ENCODE measurements at regions not wholly inside any gene's neighbourhood (a gene's known extent, or its start where the extent isn't known, plus 50 kb on each side); places are given as distances from the start of the nearest gene placed in this dataset.

- WGBS, 10 experiments, result 0 to 83% (median 67%) methylated on average over 1 of the region's 1 CpG; no CpG with 5 or more reads in 5 of the 10 experiments
- Histone ChIP-seq H3K4me3 (no peak overlapping the region), H3K4me1 (replicated peaks in 1 of 2) (no peaks in the 10 kb centered on the region), H3K27ac (no peak overlapping the region)
- no peak for ATAC-seq (replicated peaks in 6 of 8)
- in situ Hi-C loops (cut with MboI; ENCODE audit: low pct_unique_long_range_greater_than_20kb in 2 of 9, low sequenced_read_pairs in 9 of 9, unreplicated experiment in 9 of 9), result no loop called here
Measured at GRCh38 chr13:36493046-36493445, 60.8 kb downstream of the CCNA1 start.

- WGBS, 10 experiments, result 84 to 100% (median 93%) methylated on average over 1 to 3 of the region's 4 CpGs; no CpG with 5 or more reads in 6 of the 10 experiments
- Histone ChIP-seq H3K4me3 (no peak overlapping the region), H3K4me1 (replicated peaks in 1 of 2) (no peaks in the 10 kb centered on the region), H3K27ac (no peak overlapping the region)
- in situ Hi-C loops (cut with MboI; ENCODE audit: low pct_unique_long_range_greater_than_20kb in 2 of 9, low sequenced_read_pairs in 9 of 9, unreplicated experiment in 9 of 9), result no loop called here
- no peak for ATAC-seq (replicated peaks in 6 of 8)
Measured at GRCh38 chr13:36495431-36495830, 63.1 kb downstream of the CCNA1 start.

- Histone ChIP-seq H3K4me3 (no peak overlapping the region), H3K4me1 (replicated peaks in 1 of 2) (peaks cover 0 to 2% of the 10 kb centered on the region in 2 donors), H3K27ac (no peak overlapping the region)
- peak in 1 of 8 experiments; percentile 14 for ATAC-seq (replicated peaks in 6 of 8)
- in situ Hi-C loops (cut with MboI; ENCODE audit: low pct_unique_long_range_greater_than_20kb in 2 of 9, low sequenced_read_pairs in 9 of 9, unreplicated experiment in 9 of 9), result no loop called here
- 0 to 100% (median 77%) methylated on average over 1 to 3 of the region's 3 CpGs; no CpG with 5 or more reads in 1 of the 10 experiments for WGBS, 10 experiments
Measured at GRCh38 chr13:36509369-36509768, 77.1 kb downstream of the CCNA1 start.

- 0 to 90% (median 67%) methylated on average over 1 to 3 of the region's 5 CpGs; no CpG with 5 or more reads in 4 of the 10 experiments for WGBS, 10 experiments
- Histone ChIP-seq H3K4me3 (no peak overlapping the region), H3K4me1 (replicated peaks in 1 of 2) (peaks cover 0 to 2% of the 10 kb centered on the region in 2 donors), H3K27ac (no peak overlapping the region)
- ATAC-seq (replicated peaks in 6 of 8), result no peak
- in situ Hi-C loops (cut with MboI; ENCODE audit: low pct_unique_long_range_greater_than_20kb in 2 of 9, low sequenced_read_pairs in 9 of 9, unreplicated experiment in 9 of 9), result no loop called here
Measured at GRCh38 chr13:36512771-36513170, 80.5 kb downstream of the CCNA1 start.

- ATAC-seq (replicated peaks in 6 of 8), result no peak
- Histone ChIP-seq H3K4me1 (replicated peaks in 1 of 2) (peaks cover 0 to 2% of the 10 kb centered on the region in 2 donors), H3K27ac (no peak overlapping the region), H3K4me3 (no peak overlapping the region)
- WGBS, 10 experiments, result 40 to 100% (median 88%) methylated on average over 1 of the region's 1 CpG; no CpG with 5 or more reads in 5 of the 10 experiments
- in situ Hi-C loops (cut with MboI; ENCODE audit: low pct_unique_long_range_greater_than_20kb in 2 of 9, low sequenced_read_pairs in 9 of 9, unreplicated experiment in 9 of 9), result no loop called here
Measured at GRCh38 chr13:36513266-36513665, 81.0 kb downstream of the CCNA1 start.

- no peak for ATAC-seq (replicated peaks in 6 of 8)
- no peak overlapping the region for H3K4me3 ChIP-seq
- in situ Hi-C loops (cut with MboI; ENCODE audit: low pct_unique_long_range_greater_than_20kb in 2 of 9, low sequenced_read_pairs in 9 of 9, unreplicated experiment in 9 of 9), result no loop called here
- peaks cover 0 to 2% of the 10 kb centered on the region in 2 donors for H3K4me1 ChIP-seq (replicated peaks in 1 of 2)
- no peak overlapping the region for H3K27ac ChIP-seq
- 0 to 100% (median 85%) methylated on average over 1 to 4 of the region's 4 CpGs; no CpG with 5 or more reads in 2 of the 10 experiments for WGBS, 10 experiments
Measured at GRCh38 chr13:36515466-36515865, 83.2 kb downstream of the CCNA1 start.

- no peak for ATAC-seq (replicated peaks in 6 of 8)
- WGBS, 10 experiments, result 0 to 86% (median 67%) methylated on average over 1 to 2 of the region's 2 CpGs
- H3K27ac ChIP-seq, result no peak overlapping the region
- in situ Hi-C loops (cut with MboI; ENCODE audit: low pct_unique_long_range_greater_than_20kb in 2 of 9, low sequenced_read_pairs in 9 of 9, unreplicated experiment in 9 of 9), result no loop called here
- H3K4me3 ChIP-seq, result no peak overlapping the region
- H3K4me1 ChIP-seq (replicated peaks in 1 of 2), result peaks cover 0 to 2% of the 10 kb centered on the region in 2 donors
Measured at GRCh38 chr13:36516225-36516624, 83.9 kb downstream of the CCNA1 start.

- H3K4me3 ChIP-seq, result no peak overlapping the region
- in situ Hi-C loops (cut with MboI; ENCODE audit: low pct_unique_long_range_greater_than_20kb in 2 of 9, low sequenced_read_pairs in 9 of 9, unreplicated experiment in 9 of 9), result no loop called here
- WGBS, 10 experiments, result 20 to 100% (median 34%) methylated on average over 1 to 2 of the region's 2 CpGs; no CpG with 5 or more reads in 5 of the 10 experiments
Measured at GRCh38 chr13:36518707-36519106, 86.4 kb downstream of the CCNA1 start.

GRCh38 chr13:36519432-36519831, 87.1 kb downstream of the CCNA1 start:
- H3K4me3 ChIP-seq, result no peak overlapping the region
- ATAC-seq (replicated peaks in 6 of 8), result no peak
- H3K27ac ChIP-seq, result no peak overlapping the region
- H3K4me1 ChIP-seq (replicated peaks in 1 of 2), result no peaks in the 10 kb centered on the region
- WGBS, 10 experiments, result 0 to 100% (median 51%) methylated on average over 1 to 2 of the region's 2 CpGs; no CpG with 5 or more reads in 1 of the 10 experiments
- in situ Hi-C loops (cut with MboI; ENCODE audit: low pct_unique_long_range_greater_than_20kb in 2 of 9, low sequenced_read_pairs in 9 of 9, unreplicated experiment in 9 of 9), result no loop called here

More at GRCh38 chr13:36518707-36519106, 86.4 kb downstream of the CCNA1 start:
- no peak overlapping the region for H3K27ac ChIP-seq
- ATAC-seq (replicated peaks in 6 of 8), result no peak
- H3K4me1 ChIP-seq (replicated peaks in 1 of 2), result no peaks in the 10 kb centered on the region

GRCh38 chr13:36520111-36520510, 87.8 kb downstream of the CCNA1 start:
- ATAC-seq (replicated peaks in 6 of 8), result no peak
- 13 to 100% (median 50%) methylated on average over 1 to 2 of the region's 2 CpGs; no CpG with 5 or more reads in 3 of the 10 experiments for WGBS, 10 experiments
- Histone ChIP-seq H3K27ac (no peak overlapping the region), H3K4me3 (no peak overlapping the region), H3K4me1 (replicated peaks in 1 of 2) (no peaks in the 10 kb centered on the region)
- in situ Hi-C loops (cut with MboI; ENCODE audit: low pct_unique_long_range_greater_than_20kb in 2 of 9, low sequenced_read_pairs in 9 of 9, unreplicated experiment in 9 of 9), result no loop called here

GRCh38 chr13:36526897-36527296, 94.6 kb downstream of the CCNA1 start:
- Histone ChIP-seq H3K4me1 (replicated peaks in 1 of 2) (peaks cover 0 to 13% of the 10 kb centered on the region in 2 donors), H3K27ac (no peak overlapping the region), H3K4me3 (no peak overlapping the region)
- WGBS, 10 experiments, result 0 to 75% (median 47%) methylated on average over 1 of the region's 1 CpG; no CpG with 5 or more reads in 4 of the 10 experiments
- ATAC-seq (replicated peaks in 6 of 8), result no peak
- in situ Hi-C loops (cut with MboI; ENCODE audit: low pct_unique_long_range_greater_than_20kb in 2 of 9, low sequenced_read_pairs in 9 of 9, unreplicated experiment in 9 of 9), result no loop called here

GRCh38 chr13:36528105-36528504, 95.8 kb downstream of the CCNA1 start:
- WGBS, 10 experiments, result 0 to 80% (median 20%) methylated on average over 1 to 8 of the region's 8 CpGs; no CpG with 5 or more reads in 5 of the 10 experiments
- no peak overlapping the region for H3K27ac ChIP-seq
- peak in 5 of 8 experiments; percentile 42 to 66 (median 62) for ATAC-seq (replicated peaks in 6 of 8)
- H3K4me3 ChIP-seq, result no peak overlapping the region
- in situ Hi-C loops (cut with MboI; ENCODE audit: low pct_unique_long_range_greater_than_20kb in 2 of 9, low sequenced_read_pairs in 9 of 9, unreplicated experiment in 9 of 9), result no loop called here
- peaks cover 0 to 13% of the 10 kb centered on the region in 2 donors for H3K4me1 ChIP-seq (replicated peaks in 1 of 2)

GRCh38 chr13:36530050-36530789, 97.9 kb downstream of the CCNA1 start:
- H3K4me3 ChIP-seq, result no peak overlapping the region
- WGBS, 10 experiments, result 0 to 63% (median 27%) methylated on average over 1 to 4 of the region's 4 CpGs; no CpG with 5 or more reads in 4 of the 10 experiments
- in situ Hi-C loops (cut with MboI; ENCODE audit: low pct_unique_long_range_greater_than_20kb in 2 of 9, low sequenced_read_pairs in 9 of 9, unreplicated experiment in 9 of 9), result no loop called here
- no peak overlapping the region for H3K27ac ChIP-seq
- H3K4me1 ChIP-seq (replicated peaks in 1 of 2), result peaks cover 0 to 13% of the 10 kb centered on the region in 2 donors
- peak in 7 of 8 experiments; percentile 40 to 87 (median 51) for ATAC-seq (replicated peaks in 6 of 8)
